HG02571 (cell line): ENCODE measurements at regions not wholly inside any gene's neighbourhood (a gene's known extent, or its start where the extent isn't known, plus 50 kb on each side); places are given as distances from the start of the nearest gene placed in this dataset.
"Not testable (repeated sequence)": the region's sequence is repeated elsewhere in the genome, so short reads cannot be mapped to it uniquely, and the experiment has no call there.

ENCODE experiments used
- ATAC-seq: cut with Tn5 transposase; IDR thresholded peaks from one replicate; pipeline ENCODE4 v1.9.1; 2021; ENCODE audit warnings: mild to moderate bottlenecking, moderate library complexity; ENCODE audit not compliant: unreplicated experiment

DNA sequence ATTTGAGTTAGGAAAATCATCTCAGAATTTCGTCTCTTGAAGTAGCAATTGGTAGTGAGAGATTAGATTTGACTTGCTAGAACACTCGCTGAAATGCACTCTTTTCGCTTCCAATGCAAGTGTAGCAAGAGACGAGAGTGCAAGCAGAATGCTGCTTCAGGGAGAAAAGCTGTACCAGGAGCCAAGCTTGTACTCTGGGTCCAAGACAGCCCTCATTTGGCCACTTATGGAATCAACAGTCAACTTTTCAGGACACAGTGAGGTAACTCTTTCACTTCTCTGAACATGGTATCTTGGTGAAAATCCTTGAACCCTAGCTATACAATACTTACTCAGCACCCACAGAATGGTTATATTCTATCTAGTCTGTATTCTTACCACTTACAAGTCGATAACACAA lies 107.6 kb upstream of the TERB2 start:
- ATAC-seq, result not testable (repeated sequence)

DNA sequence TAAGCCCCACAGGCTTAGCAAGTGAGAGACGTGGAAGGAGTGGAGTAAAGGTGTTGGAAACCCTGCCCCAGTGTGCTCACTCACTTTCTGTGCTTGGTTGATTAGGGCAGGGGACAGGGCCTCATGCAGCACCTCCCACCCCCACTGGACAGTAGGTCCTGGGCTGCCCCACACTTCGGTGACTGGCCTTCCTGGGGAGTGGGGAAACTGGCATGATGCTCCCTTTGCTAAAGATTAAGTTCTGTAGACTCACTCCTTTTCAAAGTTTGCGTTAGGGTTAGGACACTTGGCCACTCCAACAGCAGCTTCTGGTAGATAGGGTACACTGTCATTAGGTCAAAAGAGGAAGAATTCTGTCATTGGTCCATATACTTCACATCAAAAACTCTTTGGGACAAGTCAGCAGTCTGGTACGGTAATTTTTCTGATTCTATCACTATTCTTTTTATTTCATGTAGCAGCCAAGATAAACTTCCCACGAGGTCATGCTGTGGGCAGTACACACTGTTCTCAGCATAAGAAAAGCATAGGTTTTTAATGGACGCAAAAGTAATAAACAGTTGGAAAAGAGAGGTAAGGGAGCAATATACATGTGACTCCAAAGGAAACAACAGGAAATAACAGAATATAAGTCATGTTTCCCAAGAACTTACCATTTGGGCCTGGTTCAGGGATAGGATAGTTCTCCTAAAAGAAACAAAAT lies 106.6 kb upstream of the TERB2 start:
- not testable (repeated sequence) for ATAC-seq

DNA sequence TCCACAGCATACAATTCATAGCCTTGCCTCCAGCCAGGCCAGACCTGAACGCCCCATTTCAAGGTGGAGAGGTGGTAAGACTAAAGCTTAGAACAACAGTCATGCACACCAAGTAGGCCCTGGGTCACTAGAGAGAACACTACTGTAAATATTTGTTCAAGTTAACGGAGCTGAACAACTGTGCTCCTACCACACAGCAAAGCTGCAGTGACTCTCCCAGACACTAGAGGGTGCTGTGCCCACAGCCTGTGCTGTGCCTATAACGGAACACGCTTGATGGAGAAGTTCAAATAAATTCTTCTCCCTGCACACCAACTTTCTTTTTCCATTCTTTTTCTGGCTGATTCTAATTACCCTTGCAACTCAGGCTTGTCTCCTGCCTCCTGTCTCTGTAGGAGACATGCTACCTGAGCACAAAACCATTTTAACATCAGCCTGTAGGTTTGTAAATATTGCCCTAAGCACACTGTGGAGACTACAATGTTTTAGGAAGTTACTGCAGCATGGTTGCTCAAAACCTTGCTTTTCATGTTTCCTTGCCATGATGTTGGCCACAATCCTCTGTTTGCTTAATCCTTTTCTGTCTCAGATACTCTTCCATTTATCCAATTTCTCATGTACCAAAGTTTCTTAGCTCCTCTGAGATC lies 103.1 kb upstream of the TERB2 start:
- ATAC-seq, result not testable (repeated sequence)

DNA sequence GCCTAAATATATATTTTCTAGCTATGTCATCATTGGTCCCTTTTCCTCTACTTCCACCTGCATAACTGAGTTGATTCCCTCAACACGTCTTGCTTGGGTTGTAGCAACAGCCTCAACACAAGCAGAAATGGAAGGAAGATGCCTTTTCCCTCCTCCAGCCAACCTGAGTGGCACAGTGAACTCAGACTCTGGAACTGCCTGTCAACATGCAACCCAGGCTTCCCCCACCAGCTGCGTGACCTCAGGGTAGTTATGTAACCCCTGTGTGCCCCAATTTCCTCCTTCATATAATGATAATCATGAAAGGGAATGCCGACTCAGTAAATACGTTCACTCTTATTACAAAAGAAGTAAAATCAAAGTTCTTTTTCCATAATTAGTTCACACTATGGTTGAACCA lies 101.8 kb upstream of the TERB2 start:
- not testable (repeated sequence) for ATAC-seq

DNA sequence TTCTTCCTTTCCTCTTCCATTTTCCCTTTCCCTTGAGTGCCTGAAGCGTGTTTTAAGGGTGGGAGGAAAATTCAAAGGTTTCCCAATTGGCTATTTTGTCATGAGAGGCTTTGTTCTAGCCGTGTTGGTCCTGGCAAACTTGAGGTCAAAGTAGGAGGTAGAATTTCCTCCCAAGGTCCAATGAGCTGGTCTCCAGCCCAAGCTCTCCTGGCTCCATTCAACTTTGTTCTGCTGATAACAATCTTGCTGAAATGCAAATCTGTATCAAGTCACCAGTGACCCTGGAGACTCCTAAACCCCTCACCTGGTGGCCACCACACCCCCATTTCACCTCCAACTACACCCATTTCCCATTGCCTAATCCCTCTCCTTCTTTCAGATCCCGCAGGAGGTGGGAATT lies 100.2 kb upstream of the TERB2 start:
- not testable (repeated sequence) for ATAC-seq

DNA sequence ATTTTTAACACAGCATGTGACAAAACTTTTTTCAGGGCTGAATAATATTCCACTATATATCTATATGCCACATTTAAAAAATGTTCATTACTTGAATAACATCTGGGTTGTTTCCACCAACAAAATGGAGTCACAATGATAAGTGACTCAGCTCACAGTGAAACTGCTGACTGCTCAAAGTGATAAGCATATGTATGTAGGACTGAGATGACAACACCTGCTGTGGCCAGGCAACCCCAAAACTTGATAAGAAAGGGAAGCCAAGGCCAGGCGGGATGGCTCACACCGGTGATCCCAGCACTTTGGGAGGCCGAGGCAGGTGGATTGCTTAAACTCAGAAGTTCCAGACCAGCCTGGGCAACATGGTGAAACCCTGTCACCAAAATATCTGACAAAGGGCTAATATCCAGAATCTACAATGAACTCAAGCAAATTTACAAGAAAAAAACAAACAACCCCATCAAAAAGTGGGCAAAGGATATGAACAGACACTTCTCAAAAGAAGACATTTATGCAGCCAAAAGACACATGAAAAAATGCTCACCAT lies 99.2 kb upstream of the TERB2 start:
- ATAC-seq, result not testable (repeated sequence)

DNA sequence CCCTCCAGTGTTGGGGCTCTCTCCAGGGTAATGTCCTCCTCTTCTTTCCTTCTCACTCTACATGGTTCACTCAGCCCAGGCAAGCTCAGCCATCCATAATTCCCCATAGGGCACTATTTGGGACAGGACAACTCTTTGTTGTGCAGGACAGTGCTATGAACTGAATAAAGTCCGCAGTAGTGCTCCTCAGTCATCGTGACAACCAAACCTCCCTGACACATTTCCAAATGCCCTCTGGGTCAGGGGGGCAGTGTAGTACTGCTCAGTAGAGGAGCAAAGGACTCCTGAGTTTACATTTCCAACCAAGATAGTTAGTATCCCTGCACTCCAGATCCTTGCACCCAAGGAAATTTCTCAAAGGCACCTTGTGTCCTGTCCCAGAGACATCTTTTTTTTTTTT lies 97.4 kb upstream of the TERB2 start:
- not testable (repeated sequence) for ATAC-seq

DNA sequence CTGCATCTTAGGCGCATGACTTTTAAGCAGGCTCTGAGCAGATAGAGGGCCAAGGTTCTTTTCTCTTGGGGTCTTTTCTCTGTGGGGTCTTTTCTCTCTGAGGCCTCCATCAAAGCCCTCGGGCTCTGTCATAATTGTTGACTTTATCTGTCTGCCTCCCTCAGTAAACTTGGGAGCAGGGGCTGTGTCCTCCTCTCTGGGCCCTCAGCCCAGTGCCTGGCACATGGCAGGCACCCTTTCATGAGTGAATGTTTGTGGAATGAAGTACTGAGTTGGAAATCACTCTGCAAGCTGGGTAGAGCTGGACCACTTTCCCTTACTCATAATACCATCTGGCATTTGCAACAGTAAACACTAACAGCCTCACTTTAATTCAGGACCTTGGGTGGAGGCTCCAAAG lies 96.3 kb upstream of the TERB2 start:
- ATAC-seq, result not testable (repeated sequence)

DNA sequence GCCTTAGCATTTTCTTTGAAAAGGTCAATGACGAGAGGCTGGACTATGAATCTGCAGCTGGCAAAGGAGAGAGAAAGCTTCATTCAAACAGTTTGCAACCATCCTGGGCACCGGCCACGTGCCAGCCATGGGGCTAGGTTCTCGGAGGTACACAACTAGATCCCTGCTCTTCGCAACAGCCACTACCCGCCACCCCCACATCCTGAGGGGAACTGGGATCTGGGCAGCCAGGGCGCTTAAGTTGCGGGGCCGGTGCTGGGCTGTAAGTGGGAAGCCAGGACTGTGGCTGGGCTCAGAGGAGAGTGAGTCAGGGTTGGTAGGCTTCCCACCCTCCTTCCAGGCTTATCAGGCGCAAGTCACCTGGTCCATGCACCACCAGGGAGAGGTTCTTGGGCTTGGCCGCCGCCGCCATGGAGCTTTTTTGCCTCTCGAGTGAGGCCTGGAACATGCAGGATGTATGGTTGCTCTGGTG lies 95.0 kb upstream of the TERB2 start:
- no peak for ATAC-seq

DNA sequence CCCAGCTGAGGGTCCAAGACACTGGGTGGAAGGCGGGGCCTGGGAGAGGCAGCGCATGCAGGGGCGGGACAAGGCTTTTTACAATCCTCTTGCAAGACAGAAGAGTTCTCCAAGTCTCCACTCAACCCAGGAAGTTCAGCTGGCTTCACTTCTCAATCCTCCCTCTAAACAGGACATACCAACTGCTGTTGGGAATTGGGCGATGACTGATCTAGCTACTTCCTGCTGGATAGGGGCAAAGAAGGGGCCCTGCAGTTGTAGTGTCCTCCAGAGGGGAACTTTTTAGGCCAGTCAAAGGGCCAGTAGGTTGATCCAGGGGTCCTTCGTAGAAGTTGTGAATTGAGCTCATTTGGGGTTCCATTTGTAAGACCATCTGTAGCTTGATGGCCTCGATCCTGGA lies 94.6 kb upstream of the TERB2 start:
- no peak for ATAC-seq

DNA sequence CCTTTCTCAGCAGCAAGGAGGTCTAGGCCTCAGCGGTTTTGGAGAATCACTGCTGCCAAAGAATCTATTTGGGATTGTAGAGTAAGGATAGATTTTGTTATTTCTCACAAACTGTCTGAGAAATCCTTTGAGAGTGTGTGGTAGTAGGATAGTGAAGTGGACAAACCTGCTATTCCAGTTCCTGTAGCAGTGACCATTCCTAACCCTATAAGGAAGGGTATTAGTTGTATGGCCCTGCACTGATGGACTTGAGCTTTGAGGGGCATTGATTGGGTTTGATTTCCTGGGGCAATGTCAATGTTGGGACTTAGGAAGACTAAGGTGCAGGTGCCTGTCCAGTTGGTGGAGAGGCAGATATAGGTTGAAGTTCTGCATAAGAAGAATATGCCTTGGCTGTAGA lies 93.6 kb upstream of the TERB2 start:
- ATAC-seq, result not testable (repeated sequence)

DNA sequence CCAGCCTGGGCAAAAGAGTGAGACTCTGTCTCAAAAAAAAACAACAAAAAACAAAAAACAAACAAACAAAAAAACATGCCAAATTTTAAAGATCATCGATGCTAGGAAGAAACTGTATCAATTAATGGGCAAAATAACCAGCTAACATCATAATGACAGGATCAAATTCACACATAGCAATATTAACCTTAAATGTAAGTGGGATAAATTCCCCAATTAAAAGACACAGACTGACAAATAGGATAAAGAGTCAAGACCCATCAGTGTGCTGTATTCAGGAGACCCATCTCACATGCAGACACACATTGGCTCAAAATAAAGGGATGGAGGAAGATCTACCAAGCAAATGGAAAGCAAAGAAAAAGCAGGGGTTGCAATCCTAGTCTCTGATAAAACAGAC lies 88.4 kb upstream of the TERB2 start:
- not testable (repeated sequence) for ATAC-seq

DNA sequence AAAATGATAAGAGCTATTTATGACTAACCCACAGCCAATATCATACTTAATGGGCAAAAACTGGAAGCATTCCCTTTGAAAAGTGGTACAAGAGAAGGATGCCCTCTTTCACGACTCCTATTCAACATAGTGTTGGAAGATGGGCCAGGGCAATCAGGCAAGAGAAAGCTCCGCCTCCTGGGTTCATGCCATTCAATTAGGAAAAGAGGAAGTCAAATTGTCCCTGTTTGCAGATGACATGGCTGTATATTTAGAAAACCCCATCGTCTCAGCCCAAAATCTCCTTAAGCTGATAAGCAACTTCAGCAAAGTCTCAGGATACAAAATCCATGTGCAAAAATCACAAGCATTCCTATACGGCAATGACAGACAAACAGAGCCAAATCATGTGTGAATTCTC lies 86.4 kb upstream of the TERB2 start:
- ATAC-seq, result not testable (repeated sequence)

DNA sequence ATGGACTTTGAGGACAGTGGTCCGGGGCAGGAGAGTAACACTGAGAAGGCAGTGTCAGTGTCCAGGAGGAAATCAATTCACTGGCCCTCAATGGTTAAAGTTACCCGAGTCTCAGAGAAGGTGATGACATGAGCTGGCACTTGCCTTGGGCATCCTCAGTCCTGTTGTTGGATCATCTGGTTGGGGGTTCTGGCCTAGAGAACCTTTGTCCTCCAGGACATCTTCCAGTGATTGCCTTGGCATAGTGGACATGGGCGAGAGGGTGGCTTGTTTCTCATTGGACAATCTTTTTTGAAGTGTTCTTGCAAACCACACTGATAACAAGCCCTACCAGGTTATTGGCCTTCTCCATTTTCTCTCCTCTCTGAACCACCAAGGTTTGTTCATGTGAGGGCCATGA lies 83.4 kb upstream of the TERB2 start:
- no peak for ATAC-seq

DNA sequence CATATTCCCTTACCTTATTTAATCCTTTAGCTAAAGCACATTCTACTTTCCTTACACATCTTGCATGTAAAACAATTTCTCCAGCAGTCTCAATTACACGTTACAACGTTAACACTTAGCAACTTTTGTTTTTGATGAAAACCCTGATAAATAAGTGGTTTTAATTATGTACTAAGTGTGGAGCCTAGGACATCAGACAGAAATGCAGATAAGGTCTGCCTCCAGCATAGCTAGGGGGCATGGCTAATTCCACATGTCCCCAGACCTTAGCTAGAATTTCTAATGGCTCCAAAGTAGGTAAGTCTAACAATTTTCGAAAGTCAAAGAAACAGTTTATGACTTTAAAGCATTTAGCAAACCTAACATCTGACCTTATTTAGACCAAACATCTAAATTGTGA lies 77.4 kb upstream of the TERB2 start:
- no peak for ATAC-seq

DNA sequence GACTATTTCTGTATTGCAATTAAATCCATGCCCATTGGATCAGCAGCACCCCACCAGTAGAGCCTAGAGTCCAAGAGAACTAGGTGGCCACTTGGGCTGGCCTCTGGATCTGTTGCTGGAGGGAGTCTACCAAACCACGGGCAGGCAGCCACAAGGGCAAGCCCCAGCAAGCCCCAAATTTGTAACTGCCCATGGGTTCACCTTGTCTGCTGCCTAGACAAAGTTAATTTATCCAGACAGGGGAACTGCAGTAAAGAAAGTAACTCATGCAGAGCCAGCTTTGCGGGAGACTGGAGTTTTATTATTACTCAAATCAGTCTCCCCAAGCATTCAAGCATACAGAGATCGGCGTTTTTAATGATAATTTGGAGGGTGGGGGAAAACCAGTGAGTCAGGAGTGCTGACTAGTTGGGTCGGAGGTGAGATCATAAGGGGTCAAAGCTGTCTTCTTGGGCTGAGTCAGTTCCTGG lies 74.0 kb upstream of the TERB2 start:
- ATAC-seq, result peak; percentile 70

DNA sequence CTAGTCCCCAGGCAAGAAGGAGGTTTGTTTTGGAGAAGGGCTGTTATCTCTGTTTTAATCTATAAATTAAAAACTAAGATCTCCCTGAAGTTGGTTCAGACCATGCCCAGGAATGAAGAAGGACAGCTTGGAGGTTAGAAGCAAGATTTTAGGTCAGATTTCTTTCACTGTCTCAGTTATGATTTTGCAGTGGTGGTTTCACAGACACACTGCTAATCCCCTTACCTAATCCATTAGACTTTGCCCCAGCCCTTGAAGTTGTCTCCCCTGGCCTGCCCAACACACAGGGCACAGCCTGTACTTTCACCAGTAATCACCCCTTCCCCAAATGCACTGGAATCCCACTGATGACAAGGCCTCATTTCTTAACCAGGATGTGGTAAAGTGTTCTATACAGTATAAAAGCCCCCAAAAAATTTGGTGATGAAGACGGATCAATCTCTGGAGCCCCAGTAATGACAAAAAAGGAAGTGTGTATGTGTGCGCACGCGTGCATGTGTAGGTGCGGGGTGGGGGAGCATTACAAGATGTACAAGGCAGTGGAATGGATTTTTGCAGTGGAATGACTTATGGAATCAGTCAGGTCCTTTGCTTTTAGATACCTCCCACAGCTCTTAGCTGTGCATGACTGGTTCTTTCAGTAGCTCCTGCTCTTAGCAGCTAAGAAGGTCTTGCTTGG lies 73.1 kb upstream of the TERB2 start:
- no peak for ATAC-seq

DNA sequence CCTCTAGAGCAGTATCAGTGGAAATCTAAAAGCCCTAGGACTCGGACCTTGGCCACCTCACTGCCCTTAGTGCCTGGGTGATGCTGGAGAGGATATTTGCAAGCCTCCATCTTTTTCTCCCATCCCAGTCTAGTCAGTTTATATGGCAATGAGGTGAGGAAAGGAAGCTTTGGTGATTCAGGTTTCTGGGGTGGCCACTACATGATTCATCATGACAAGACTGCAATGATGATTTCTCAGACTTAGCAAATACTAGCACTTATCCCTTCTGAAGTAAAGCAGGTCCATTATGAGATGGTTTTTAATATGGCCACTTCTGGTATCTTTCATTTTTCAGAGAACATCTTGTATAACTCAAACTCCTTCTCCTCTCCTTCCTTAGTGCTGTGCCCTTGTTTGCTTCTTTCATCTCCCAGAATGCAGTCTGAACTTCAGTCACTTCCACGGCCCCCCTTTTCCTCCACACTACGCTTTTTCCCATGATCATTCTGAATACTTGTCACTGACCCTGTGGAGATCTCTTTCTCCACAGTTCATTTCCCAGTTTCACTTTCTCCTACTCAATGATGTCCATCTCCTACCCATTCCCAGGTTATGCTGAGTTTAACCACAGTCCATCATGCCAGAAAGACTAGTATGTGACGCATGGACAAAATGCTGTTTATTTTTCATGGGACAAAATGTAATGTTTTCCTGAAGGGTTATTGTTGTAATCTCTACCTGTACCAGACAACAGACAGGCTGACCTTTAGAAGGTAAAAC lies 57.4 kb upstream of the TERB2 start:
- ATAC-seq, result not testable (repeated sequence)

DNA sequence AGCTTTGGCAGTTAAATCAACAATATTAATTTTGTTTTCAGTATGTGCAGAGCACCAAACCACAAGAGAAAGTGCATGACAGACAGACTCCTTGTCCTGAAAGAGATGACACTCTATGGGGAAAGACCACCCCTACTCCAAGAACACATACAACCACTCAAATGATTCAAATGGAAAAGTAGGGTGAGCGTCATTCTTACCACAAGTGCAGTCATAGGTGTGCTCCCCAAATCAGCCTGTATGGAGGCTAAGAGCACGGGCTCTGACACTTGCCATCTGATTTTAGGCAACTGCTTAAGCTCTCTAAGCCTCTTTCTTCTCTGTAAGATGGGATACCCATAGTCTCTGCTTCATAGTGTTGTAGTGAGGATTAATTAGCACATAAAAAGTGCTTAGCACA lies 56.7 kb upstream of the TERB2 start:
- not testable (repeated sequence) for ATAC-seq

DNA sequence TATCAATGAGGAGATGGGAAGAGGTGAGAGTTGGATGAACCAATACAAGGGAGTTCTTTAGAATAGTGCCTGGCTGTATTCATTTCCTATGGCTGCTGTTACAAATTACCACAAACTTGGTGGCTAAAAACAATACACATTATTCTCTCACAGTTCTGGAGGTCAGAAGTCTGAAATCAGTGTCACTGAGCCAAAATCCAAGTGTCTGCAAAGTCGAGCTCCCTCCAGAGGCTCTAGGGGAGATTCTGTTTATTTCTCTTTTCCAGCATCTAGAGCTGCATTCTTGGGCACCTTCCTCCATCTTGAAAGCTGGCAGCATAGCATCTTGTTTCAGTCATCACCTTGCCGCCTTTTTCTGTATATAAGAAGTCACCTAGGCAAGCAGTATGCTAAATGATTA lies 55.7 kb upstream of the TERB2 start:
- not testable (repeated sequence) for ATAC-seq

DNA sequence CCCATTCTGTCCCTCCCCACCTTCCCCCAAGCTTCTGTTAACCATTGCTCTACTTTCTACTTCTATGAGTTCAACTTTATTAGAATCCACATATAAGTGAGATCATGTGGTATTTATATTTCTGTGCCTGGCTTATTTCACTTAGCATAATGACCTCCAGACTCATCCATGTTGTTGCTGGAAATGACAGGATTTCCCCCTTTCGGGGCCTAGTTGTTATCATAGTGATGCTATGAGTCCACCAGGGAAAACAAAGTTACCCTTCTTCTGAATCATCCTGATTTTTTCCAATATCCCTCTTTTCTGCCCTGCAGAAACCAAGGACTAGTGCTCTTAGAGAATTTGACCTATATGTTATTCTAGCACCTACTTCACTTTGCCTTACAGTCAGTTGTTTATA lies 53.2 kb upstream of the TERB2 start:
- ATAC-seq, result not testable (repeated sequence)
